CD4-positive, alpha-beta T cell (primary cell): ENCODE measurements at regions not wholly inside any gene's neighbourhood (a gene's known extent, or its start where the extent isn't known, plus 50 kb on each side); places are given as distances from the start of the nearest gene placed in this dataset.

ENCODE experiments used
- ATAC-seq: fragments of 200-7000 bp; cut with Tn5 transposase; one replicate; pipeline ENCODE4 v1.10.0; 2022; ENCODE audit warnings: mild to moderate bottlenecking; ENCODE audit not compliant: poor library complexity
- CTCF ChIA-PET: fragments of 350-600 bp; sonication (Branson Sonifier 250); formaldehyde crosslinking; loops from one replicate; lab custom pipeline; 2021; ENCODE audit warnings: antibody characterized with exemption, inconsistent platforms; lab: Charles Lee
- POLR2A ChIA-PET: fragments of 350-600 bp; sonication (Branson Sonifier 250); formaldehyde crosslinking; loops from one replicate; lab custom pipeline; 2021; ENCODE audit warnings: antibody characterized with exemption, inconsistent platforms; lab: Charles Lee
- DNase-seq, 14 experiments: peaks; one replicate each; pipeline ENCODE4 v3.0.0-alpha.2; 2013 to 2020; ENCODE audit warnings: mixed read lengths in 2 of 14
- H3K27ac ChIP-seq, 2 donors: one replicate each; pipeline versions ENCODE4 v1.5.1 to v1.7.0; 2013; ENCODE audit warnings: low read length in 2 of 2, low read depth in 1 of 2, mild to moderate bottlenecking in 1 of 2
- H3K27me3 ChIP-seq, 2 experiments: 1 replicate in 1 of 2; 2 replicates in 1 of 2; pipeline versions ENCODE4 v1.6.1 to v1.7.0; 2013; ENCODE audit warnings: low read length in 2 of 2, control low read depth in 1 of 2, mild to moderate bottlenecking in 1 of 2, moderate library complexity in 1 of 2; ENCODE audit not compliant: insufficient read depth in 2 of 2, control insufficient read depth in 1 of 2
- H3K36me3 ChIP-seq: one replicate; pipeline ENCODE4 v1.6.1; 2013; ENCODE audit warnings: low read length, control low read depth; ENCODE audit not compliant: insufficient read depth
- H3K4me1 ChIP-seq: one replicate; pipeline ENCODE4 v1.6.1; 2013; ENCODE audit warnings: low read length, control low read depth; ENCODE audit not compliant: insufficient read depth
- H3K4me3 ChIP-seq: one replicate; pipeline ENCODE4 v1.5.1; 2013; ENCODE audit warnings: mild to moderate bottlenecking, low read length, moderate library complexity
- H3K9me3 ChIP-seq, 2 experiments: 1 replicate in 1 of 2; 2 replicates in 1 of 2; pipeline versions ENCODE4 v1.6.1 to v1.7.0; 2013; ENCODE audit warnings: low read length in 2 of 2, mild to moderate bottlenecking in 2 of 2, control low read depth in 1 of 2, moderate library complexity in 1 of 2; ENCODE audit not compliant: control insufficient read depth in 1 of 2, insufficient read depth in 1 of 2
- H3K27ac Mint-ChIP-seq: one replicate; pipeline ENCODE4 v1.8.0; 2020; ENCODE audit warnings: mixed read lengths
- H3K27me3 Mint-ChIP-seq: one replicate; pipeline ENCODE4 v1.8.0; 2021; ENCODE audit warnings: mixed read lengths
- H3K36me3 Mint-ChIP-seq: one replicate; pipeline ENCODE4 v1.8.0; 2021; ENCODE audit warnings: low read depth, mixed read lengths
- H3K4me1 Mint-ChIP-seq: one replicate; pipeline ENCODE4 v1.8.0; 2021; ENCODE audit warnings: low read depth, mixed read lengths
- H3K4me3 Mint-ChIP-seq: one replicate; pipeline ENCODE4 v1.8.0; 2020; ENCODE audit warnings: mild to moderate bottlenecking, mixed read lengths
- H3K9me3 Mint-ChIP-seq: one replicate; pipeline ENCODE4 v1.8.0; 2020; ENCODE audit warnings: mixed read lengths
- intact Hi-C, 2 experiments: fragments of 100-400 bp; cut with DNase I in 1 of 2; cut with micrococcal nuclease in 1 of 2; formaldehyde crosslinking; loops; one replicate each; pipeline versions ENCODE4 v1.15.1 to v1.9.0; 2023 to 2025; cut with DNase I, micrococcal nuclease
- TF ChIP-seq, protein P1 (sequence below): fragments of 200-600 bp; IDR thresholded peaks from one replicate; pipeline ENCODE4 v1.8.0; 2022; ENCODE audit warnings: antibody characterized with exemption, mild to moderate bottlenecking

DNA sequence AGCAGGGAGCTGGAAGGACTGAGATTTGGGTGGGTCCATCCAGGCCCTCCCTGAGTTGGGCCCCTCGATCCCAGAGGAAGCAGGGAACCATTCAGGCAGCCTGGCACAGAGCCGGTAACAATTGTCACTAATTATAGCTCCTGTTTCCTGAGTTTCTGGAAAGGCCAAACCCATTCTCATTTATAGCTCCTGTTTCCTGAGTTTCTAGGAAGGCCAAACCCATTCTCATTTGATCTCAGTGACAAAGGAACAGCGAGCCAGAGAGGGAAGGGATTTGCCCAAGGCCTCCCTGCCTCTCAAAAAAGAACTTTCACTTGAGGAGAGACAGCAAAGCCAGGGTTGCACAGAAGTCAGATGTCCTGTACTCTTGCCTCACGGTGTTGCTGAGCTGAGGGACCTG is 521.9 kb downstream of the TYW1 start:
- Histone ChIP-seq H3K4me3 (no peak overlapping the region), H3K27ac (no peak overlapping the region), H3K9me3 (peaks cover 0 to 5% of the 10 kb centered on the region in 2 experiments), H3K4me1 (no peaks in the 10 kb centered on the region), H3K36me3 (no peaks in the 10 kb centered on the region), H3K27me3 (peaks cover 0 to 3% of the 10 kb centered on the region in 2 experiments)
- ATAC-seq (no peak), DNase-seq (no peak)
- POLR2A ChIA-PET = no interaction called here
- Mint-ChIP-seq H3K27ac (no peak overlapping the region), H3K9me3 (peaks cover 12% of the 10 kb centered on the region), H3K4me3 (no peak overlapping the region), H3K36me3 (no peaks in the 10 kb centered on the region), H3K4me1 (no peaks in the 10 kb centered on the region), H3K27me3 (no peaks in the 10 kb centered on the region)
- CTCF ChIA-PET = no interaction called here
- intact Hi-C loops = no loop called here
- TF ChIP-seq, protein P1, sequence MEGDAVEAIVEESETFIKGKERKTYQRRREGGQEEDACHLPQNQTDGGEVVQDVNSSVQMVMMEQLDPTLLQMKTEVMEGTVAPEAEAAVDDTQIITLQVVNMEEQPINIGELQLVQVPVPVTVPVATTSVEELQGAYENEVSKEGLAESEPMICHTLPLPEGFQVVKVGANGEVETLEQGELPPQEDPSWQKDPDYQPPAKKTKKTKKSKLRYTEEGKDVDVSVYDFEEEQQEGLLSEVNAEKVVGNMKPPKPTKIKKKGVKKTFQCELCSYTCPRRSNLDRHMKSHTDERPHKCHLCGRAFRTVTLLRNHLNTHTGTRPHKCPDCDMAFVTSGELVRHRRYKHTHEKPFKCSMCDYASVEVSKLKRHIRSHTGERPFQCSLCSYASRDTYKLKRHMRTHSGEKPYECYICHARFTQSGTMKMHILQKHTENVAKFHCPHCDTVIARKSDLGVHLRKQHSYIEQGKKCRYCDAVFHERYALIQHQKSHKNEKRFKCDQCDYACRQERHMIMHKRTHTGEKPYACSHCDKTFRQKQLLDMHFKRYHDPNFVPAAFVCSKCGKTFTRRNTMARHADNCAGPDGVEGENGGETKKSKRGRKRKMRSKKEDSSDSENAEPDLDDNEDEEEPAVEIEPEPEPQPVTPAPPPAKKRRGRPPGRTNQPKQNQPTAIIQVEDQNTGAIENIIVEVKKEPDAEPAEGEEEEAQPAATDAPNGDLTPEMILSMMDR = no peak

DNA sequence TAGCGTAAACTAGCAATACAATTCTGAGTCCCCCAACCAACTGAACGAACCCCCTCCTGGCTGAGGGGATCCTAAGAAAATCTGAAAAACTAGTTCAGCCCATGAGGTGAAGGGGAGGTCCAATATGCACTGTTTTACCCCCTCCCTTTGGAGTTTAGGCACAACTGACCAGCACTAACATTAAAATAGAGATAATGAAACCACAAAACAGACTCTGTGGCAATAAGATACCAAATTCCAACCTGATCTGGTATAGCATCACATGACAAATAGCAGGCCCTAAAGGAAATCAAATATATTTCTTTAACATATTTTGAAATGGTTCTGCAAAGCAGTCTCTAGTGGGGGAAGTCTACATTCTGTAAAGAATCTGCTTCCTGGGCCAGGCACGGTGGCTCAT is 522.5 kb downstream of the TYW1 start:
- H3K4me3 ChIP-seq = no peak overlapping the region
- no peak overlapping the region for H3K27ac Mint-ChIP-seq
- POLR2A ChIA-PET = no interaction called here
- CTCF ChIA-PET = no interaction called here
- peaks cover 12% of the 10 kb centered on the region for H3K9me3 Mint-ChIP-seq
- TF ChIP-seq, protein P1 = no peak
- H3K4me3 Mint-ChIP-seq = no peak overlapping the region
- intact Hi-C loops = no loop called here
- DNase-seq = no peak
- no peaks in the 10 kb centered on the region for H3K4me1 ChIP-seq
- H3K27me3 Mint-ChIP-seq = no peaks in the 10 kb centered on the region
- ATAC-seq = no peak
- no peaks in the 10 kb centered on the region for H3K36me3 ChIP-seq
- peaks cover 0 to 5% of the 10 kb centered on the region in 2 experiments for H3K9me3 ChIP-seq
- H3K27ac ChIP-seq = no peak overlapping the region
- H3K4me1 Mint-ChIP-seq = no peaks in the 10 kb centered on the region
- H3K36me3 Mint-ChIP-seq = no peaks in the 10 kb centered on the region
- peaks cover 0 to 3% of the 10 kb centered on the region in 2 experiments for H3K27me3 ChIP-seq

DNA sequence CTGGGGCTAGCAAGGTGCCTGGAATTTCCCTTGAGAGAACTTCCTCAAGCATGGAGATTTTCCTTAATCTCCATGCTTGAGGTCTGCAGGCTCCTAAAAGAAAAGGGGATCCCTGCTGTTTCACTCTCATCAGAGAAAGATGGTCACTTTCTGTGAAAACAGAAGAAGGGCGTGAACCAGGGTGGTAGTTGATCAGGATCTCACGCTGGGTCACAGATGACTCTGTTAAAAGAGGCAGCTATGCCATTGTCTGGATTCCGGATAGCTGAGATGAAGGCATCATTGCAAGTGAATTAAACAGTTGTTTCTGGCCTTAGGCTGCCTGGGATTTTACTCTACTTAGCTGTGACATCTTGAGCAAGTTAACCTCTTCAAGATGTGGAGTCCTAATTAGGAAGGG is 525.9 kb downstream of the TYW1 start:
- H3K4me3 Mint-ChIP-seq = no peak overlapping the region
- no peaks in the 10 kb centered on the region for H3K36me3 Mint-ChIP-seq
- TF ChIP-seq, protein P1 = no peak
- DNase-seq (no peak), ATAC-seq (no peak)
- intact Hi-C loops = no loop called here
- Histone ChIP-seq H3K27ac (no peak overlapping the region), H3K27me3 (peaks cover 0 to 3% of the 10 kb centered on the region in 2 experiments), H3K4me3 (no peak overlapping the region), H3K9me3 (peaks cover 0 to 9% of the 10 kb centered on the region in 2 experiments), H3K36me3 (no peaks in the 10 kb centered on the region), H3K4me1 (no peaks in the 10 kb centered on the region)
- no peaks in the 10 kb centered on the region for H3K4me1 Mint-ChIP-seq
- POLR2A ChIA-PET = no interaction called here
- CTCF ChIA-PET = no interaction called here
- no peaks in the 10 kb centered on the region for H3K27me3 Mint-ChIP-seq
- H3K9me3 Mint-ChIP-seq = peaks cover 10% of the 10 kb centered on the region
- H3K27ac Mint-ChIP-seq = no peak overlapping the region
